ENCODE measurements at regions not wholly inside any gene's neighbourhood (a gene's known extent, or its start where the extent isn't known, plus 50 kb on each side); places are given as distances from the start of the nearest gene placed in this dataset.

- Histone ChIP-seq H3K27me3 (replicated peaks in 1 of 7) (no peaks in the 10 kb centered on the region), H3K4me1 (no peaks in the 10 kb centered on the region), H3K27ac (no peak overlapping the region), H3K4me3 (no peak overlapping the region), H3K9me3 (no peaks in the 10 kb centered on the region), H3K36me3 (no peaks in the 10 kb centered on the region)
- no peak for TF ChIP-seq CTCF (IDR thresholded peaks at IDR 0.05 in 8 of 11, conservative IDR thresholded peaks at IDR 0.05 in 3 of 11)
- no peak for TF ChIP-seq POLR2AphosphoS5 (IDR thresholded peaks at IDR 0.05)
- no peak for TF ChIP-seq POLR2A (IDR thresholded peaks at IDR 0.05)
- 68 to 90% (median 81%) methylated on average over 7 of the region's 7 CpGs for WGBS, 5 donors
- intact Hi-C loops (cut with DNase I; ENCODE audit: low total_unique reads): no loop called here
- no peak for DNase-seq
These were observed 317.4 kb upstream of the SORCS1 start for GRCh38 chr10:107481881-107482280.

- Histone ChIP-seq H3K27me3 (replicated peaks in 1 of 7) (no peaks in the 10 kb centered on the region), H3K4me3 (no peak overlapping the region), H3K4me1 (no peaks in the 10 kb centered on the region), H3K9me3 (no peaks in the 10 kb centered on the region), H3K36me3 (no peaks in the 10 kb centered on the region), H3K27ac (no peak overlapping the region)
- TF ChIP-seq POLR2A (IDR thresholded peaks at IDR 0.05) (no peak), CTCF (IDR thresholded peaks at IDR 0.05 in 8 of 11, conservative IDR thresholded peaks at IDR 0.05 in 3 of 11) (no peak), POLR2AphosphoS5 (IDR thresholded peaks at IDR 0.05) (no peak)
- intact Hi-C loops (cut with DNase I; ENCODE audit: low total_unique reads): no loop called here
- 75 to 84% (median 77%) methylated on average over 6 of the region's 6 CpGs for WGBS, 5 donors
- DNase-seq: no peak
These were observed 316.7 kb upstream of the SORCS1 start for GRCh38 chr10:107481224-107481623.

- intact Hi-C loops (cut with DNase I; ENCODE audit: low total_unique reads): no loop called here
- TF ChIP-seq CTCF (IDR thresholded peaks at IDR 0.05 in 8 of 11, conservative IDR thresholded peaks at IDR 0.05 in 3 of 11): no peak
- no peak for TF ChIP-seq POLR2A (IDR thresholded peaks at IDR 0.05)
- no peak for TF ChIP-seq POLR2AphosphoS5 (IDR thresholded peaks at IDR 0.05)
- DNase-seq: no peak
- Histone ChIP-seq H3K9me3 (no peaks in the 10 kb centered on the region), H3K36me3 (no peaks in the 10 kb centered on the region), H3K27me3 (replicated peaks in 1 of 7) (no peaks in the 10 kb centered on the region), H3K27ac (no peak overlapping the region), H3K4me3 (no peak overlapping the region), H3K4me1 (no peaks in the 10 kb centered on the region)
These were observed 316.3 kb upstream of the SORCS1 start for GRCh38 chr10:107480781-107481180.

GRCh38 chr10:107477266-107477665 lies 312.8 kb upstream of the SORCS1 start:
- no peak overlapping the region for H3K27ac ChIP-seq
- TF ChIP-seq POLR2AphosphoS5 (IDR thresholded peaks at IDR 0.05) (no peak), CTCF (IDR thresholded peaks at IDR 0.05 in 8 of 11, conservative IDR thresholded peaks at IDR 0.05 in 3 of 11) (no peak), POLR2A (IDR thresholded peaks at IDR 0.05) (no peak)
- H3K4me3 ChIP-seq: no peak overlapping the region
- H3K27me3 ChIP-seq (replicated peaks in 1 of 7): no peaks in the 10 kb centered on the region
- no peak for DNase-seq
- H3K4me1 ChIP-seq: no peaks in the 10 kb centered on the region
- intact Hi-C loops (cut with DNase I; ENCODE audit: low total_unique reads): no loop called here
- no peaks in the 10 kb centered on the region for H3K9me3 ChIP-seq
- no peaks in the 10 kb centered on the region for H3K36me3 ChIP-seq

Measured in spleen (tissue), 11 donors.